HepG2 (cell line): ENCODE measurements at regions not wholly inside any gene's neighbourhood (a gene's known extent, or its start where the extent isn't known, plus 50 kb on each side); places are given as distances from the start of the nearest gene placed in this dataset.

Source experiments
- ATAC-seq: fragments of 200-7000 bp; cut with Tn5 transposase; 3 replicates; pipeline ENCODE4 v1.9.1; 2020; ENCODE audit warnings: mild to moderate bottlenecking, moderate library complexity
- BruUV-seq: library from RNA; stranded (reverse); fragments of 400-500 nt; replicated peaks from 2 replicates; lab custom pipeline; 2021; lab: Mats Ljungman, UMichigan
- CTCF ChIA-PET: fragments of 300-600 bp; formaldehyde crosslinking; extraction: SDS; loops from one replicate; lab custom pipeline; 2021; ENCODE audit warnings: low total read pairs, inconsistent platforms, low intra/inter-chr PET ratio; lab: Yijun Ruan, JAX
- POLR2A ChIA-PET: fragments of 350-600 bp; sonication (Branson Sonifier 250); formaldehyde crosslinking; loops from one replicate; lab custom pipeline; 2020; ENCODE audit warnings: antibody characterized with exemption, inconsistent platforms; lab: Yijun Ruan, JAX
- DNase-seq: peaks from one replicate; pipeline ENCODE4 v3.0.0-alpha.2; 2015; ENCODE audit warnings: low spot score
- FAIRE-seq: peaks from 3 replicates; lab custom pipeline; 2011; peaks lifted over from hg19 to GRCh38; lab: Jason Lieb, UNC
- H2AFZ ChIP-seq: one replicate; pipeline ENCODE4 v1.6.1; 2011; ENCODE audit warnings: low read length, inconsistent platforms
- H3K27ac ChIP-seq: fragments of 300-600 bp; 3 replicates; pipeline ENCODE4 v1.8.0; 2011; ENCODE audit warnings: mixed run types, mild to moderate bottlenecking, mixed read lengths, low read length, inconsistent platforms; ENCODE audit not compliant: insufficient read depth; ENCODE audit errors: extremely low read length
- H3K27me3 ChIP-seq, 2 experiments: fragments of 200-600 bp in 1 of 2; 2 replicates in 1 of 2; 3 replicates in 1 of 2; pipeline versions ENCODE4 v1.6.0 to v1.8.0; 2011; ENCODE audit warnings: low read length in 2 of 2, mild to moderate bottlenecking in 2 of 2, moderate library complexity in 2 of 2, inconsistent platforms in 1 of 2; ENCODE audit not compliant: insufficient read depth in 2 of 2, control insufficient read depth in 1 of 2
- H3K36me3 ChIP-seq, 2 experiments: fragments of 200-600 bp in 1 of 2; replicated peaks in 1 of 2; 2 replicates in 1 of 2; 3 replicates in 1 of 2; pipeline versions ENCODE4 v1.5.1 to v1.8.0; 2011; ENCODE audit warnings: low read length in 2 of 2, inconsistent platforms in 1 of 2; ENCODE audit not compliant: insufficient read depth in 2 of 2, control insufficient read depth in 1 of 2
- H3K4me1 ChIP-seq: 2 replicates; pipeline ENCODE4 v1.5.1; 2012; ENCODE audit warnings: low read length, inconsistent platforms; ENCODE audit not compliant: insufficient read depth
- H3K4me2 ChIP-seq: 2 replicates; pipeline ENCODE4 v1.6.0; 2011; ENCODE audit warnings: low read depth, low read length, inconsistent platforms
- H3K4me3 ChIP-seq, 3 experiments: fragments of 200-600 bp in 1 of 3; sonication (generic), shearing (Covaris generic) in 1 of 3; replicated peaks in 1 of 3; 2 replicates each; pipeline ENCODE4 v1.5.1; 2011 to 2016; ENCODE audit warnings: low read length in 3 of 3, inconsistent platforms in 2 of 3, low read depth in 2 of 3, mild to moderate bottlenecking in 2 of 3, control low read depth in 1 of 3, mixed read lengths in 1 of 3; ENCODE audit not compliant: insufficient read depth in 1 of 3
- H3K79me2 ChIP-seq: one replicate; pipeline ENCODE4 v1.6.1; 2011; ENCODE audit warnings: low read length, inconsistent platforms; ENCODE audit not compliant: insufficient read depth
- H3K9ac ChIP-seq: 2 replicates; pipeline ENCODE4 v1.6.0; 2011; ENCODE audit warnings: mild to moderate bottlenecking, low read depth, low read length, inconsistent platforms; ENCODE audit not compliant: insufficient read depth
- H3K9me3 ChIP-seq: 2 replicates; pipeline ENCODE4 v1.5.1; 2012; ENCODE audit warnings: mild to moderate bottlenecking, low read length
- H4K20me1 ChIP-seq: 2 replicates; pipeline ENCODE4 v1.6.0; 2011; ENCODE audit warnings: inconsistent platforms, mild to moderate bottlenecking, low read length, moderate library complexity; ENCODE audit not compliant: insufficient read depth
- AKAP8 ChIP-seq: sonication (generic); formaldehyde crosslinking; IDR thresholded peaks from 2 replicates; pipeline ENCODE4 v1.5.1; 2020; ENCODE audit warnings: mild to moderate bottlenecking, missing genetic modification reagents
- ATM ChIP-seq: fragments of 450-650 bp; IDR thresholded peaks from 2 replicates; pipeline ENCODE4 v1.7.1; 2017; ENCODE audit warnings: mild to moderate bottlenecking, borderline replicate concordance
- CHD2 ChIP-seq: IDR thresholded peaks from 2 replicates; pipeline ENCODE4 v1.6.1; 2011; ENCODE audit warnings: low read depth, low read length, improper control_type of control experiment
- GTF2F1 ChIP-seq: fragments of 150-350 bp; IDR thresholded peaks from 2 replicates; pipeline ENCODE4 v1.6.1; 2014; ENCODE audit warnings: low read length
- KLF11 ChIP-seq: IDR thresholded peaks from 2 replicates; pipeline ENCODE4 v1.6.1; 2016; ENCODE audit warnings: missing compliant biosample characterization
- PAWR ChIP-seq: sonication (generic); formaldehyde crosslinking; IDR thresholded peaks from 2 replicates; pipeline ENCODE4 v1.4.0; 2020; ENCODE audit warnings: missing genetic modification reagents, mild to moderate bottlenecking, borderline replicate concordance
- PAX8 ChIP-seq: sonication (generic); formaldehyde crosslinking; IDR thresholded peaks from 2 replicates; pipeline ENCODE4 v1.8.0; 2022; ENCODE audit warnings: mild to moderate bottlenecking, missing genetic modification reagents, borderline replicate concordance
- PHF5A ChIP-seq: IDR thresholded peaks from one replicate; pipeline ENCODE4 v1.6.1; 2018; ENCODE audit warnings: low read depth, missing genetic modification reagents; ENCODE audit not compliant: unreplicated experiment
- WGBS: methylation state at CpG from one replicate; pipeline ENCODE4 v1.1.6; 2017; ENCODE audit warnings: low lambda C conversion rate; 5-methylcytosine and 5-hydroxymethylcytosine counted together
- in situ Hi-C: cut with HindIII; loops from 2 replicates; pipeline ENCODE4 v1.10.0; 2017; ENCODE audit warnings: low pct_unique_long_range_greater_than_20kb; ENCODE audit not compliant: extremely low pct_ligation_motif_present
- intact Hi-C: fragments of 100-400 bp; cut with micrococcal nuclease; formaldehyde crosslinking; loops from one replicate; pipeline ENCODE4 v1.10.0; 2022; ENCODE audit not compliant: unreplicated experiment
- TF ChIP-seq, protein P1 (sequence below): sonication (generic); formaldehyde crosslinking; conservative IDR thresholded peaks from 2 replicates; pipeline ENCODE4 v1.8.0; 2022; ENCODE audit warnings: mild to moderate bottlenecking, moderate library complexity, missing genetic modification reagents
- TF ChIP-seq, protein P2 (sequence below): sonication (generic); formaldehyde crosslinking; IDR thresholded peaks from 2 replicates; pipeline ENCODE4 v1.8.1; 2023; ENCODE audit warnings: mild to moderate bottlenecking, missing genetic modification reagents, borderline replicate concordance
- TF ChIP-seq, protein P3 (sequence below): IDR thresholded peaks from 2 replicates; pipeline ENCODE4 v1.6.1; 2016; ENCODE audit warnings: low read depth, borderline replicate concordance
- TF ChIP-seq, protein P4 (sequence below): sonication (generic); formaldehyde crosslinking; IDR thresholded peaks from 2 replicates; pipeline ENCODE4 v1.8.0; 2022; ENCODE audit warnings: mild to moderate bottlenecking, missing genetic modification reagents, moderate library complexity
- TF ChIP-seq, protein P5 (sequence below): sonication (generic); formaldehyde crosslinking; IDR thresholded peaks from 2 replicates; pipeline ENCODE4 v1.8.0; 2022; ENCODE audit warnings: missing genetic modification reagents, low read depth, mild to moderate bottlenecking, borderline replicate concordance
- TF ChIP-seq, protein P6 (sequence below): IDR thresholded peaks from 2 replicates; pipeline ENCODE4 v1.6.1; 2018; ENCODE audit warnings: missing genetic modification reagents, mild to moderate bottlenecking, missing compliant biosample characterization
- TF ChIP-seq, protein P7 (sequence below): sonication (generic); formaldehyde crosslinking; IDR thresholded peaks from 2 replicates; pipeline ENCODE4 v1.5.0; 2020; ENCODE audit warnings: mild to moderate bottlenecking, missing genetic modification reagents

DNA sequence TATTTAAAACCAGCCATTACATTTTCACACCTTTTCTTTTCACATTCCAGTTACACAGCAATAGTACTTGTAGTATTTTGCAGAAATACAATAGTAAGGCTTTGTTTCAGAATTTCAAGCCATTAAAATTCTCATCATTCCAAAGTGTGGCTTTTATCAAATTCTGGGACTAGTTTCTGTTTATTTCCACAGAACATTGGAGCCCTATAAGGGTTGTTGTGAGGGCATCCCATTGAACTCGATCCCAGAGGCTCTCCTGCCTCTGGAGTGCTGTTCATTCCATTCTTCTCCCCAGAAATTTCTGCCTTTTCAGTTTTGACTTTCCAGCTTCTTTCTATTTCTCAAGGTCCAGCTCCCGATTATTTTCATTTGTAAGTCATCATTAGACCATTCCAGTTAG, 645.5 kb downstream of the ADGRL2 start (continued):
- TF ChIP-seq, protein P1, sequence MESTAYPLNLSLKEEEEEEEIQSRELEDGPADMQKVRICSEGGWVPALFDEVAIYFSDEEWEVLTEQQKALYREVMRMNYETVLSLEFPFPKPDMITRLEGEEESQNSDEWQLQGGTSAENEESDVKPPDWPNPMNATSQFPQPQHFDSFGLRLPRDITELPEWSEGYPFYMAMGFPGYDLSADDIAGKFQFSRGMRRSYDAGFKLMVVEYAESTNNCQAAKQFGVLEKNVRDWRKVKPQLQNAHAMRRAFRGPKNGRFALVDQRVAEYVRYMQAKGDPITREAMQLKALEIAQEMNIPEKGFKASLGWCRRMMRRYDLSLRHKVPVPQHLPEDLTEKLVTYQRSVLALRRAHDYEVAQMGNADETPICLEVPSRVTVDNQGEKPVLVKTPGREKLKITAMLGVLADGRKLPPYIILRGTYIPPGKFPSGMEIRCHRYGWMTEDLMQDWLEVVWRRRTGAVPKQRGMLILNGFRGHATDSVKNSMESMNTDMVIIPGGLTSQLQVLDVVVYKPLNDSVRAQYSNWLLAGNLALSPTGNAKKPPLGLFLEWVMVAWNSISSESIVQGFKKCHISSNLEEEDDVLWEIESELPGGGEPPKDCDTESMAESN (CRISPR knock-in tag): no peak
- TF ChIP-seq ATM (no peak), PAWR (no peak), KLF11 (CRISPR knock-in tag) (no peak), CHD2 (no peak), PHF5A (CRISPR knock-in tag) (no peak)
- TF ChIP-seq, protein P2, sequence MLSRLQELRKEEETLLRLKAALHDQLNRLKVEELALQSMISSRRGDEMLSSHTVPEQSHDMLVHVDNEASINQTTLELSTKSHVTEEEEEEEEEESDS: no peak
- TF ChIP-seq, protein P3, sequence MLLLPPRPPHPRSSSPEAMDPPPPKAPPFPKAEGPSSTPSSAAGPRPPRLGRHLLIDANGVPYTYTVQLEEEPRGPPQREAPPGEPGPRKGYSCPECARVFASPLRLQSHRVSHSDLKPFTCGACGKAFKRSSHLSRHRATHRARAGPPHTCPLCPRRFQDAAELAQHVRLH: no peak
- TF ChIP-seq, protein P4, sequence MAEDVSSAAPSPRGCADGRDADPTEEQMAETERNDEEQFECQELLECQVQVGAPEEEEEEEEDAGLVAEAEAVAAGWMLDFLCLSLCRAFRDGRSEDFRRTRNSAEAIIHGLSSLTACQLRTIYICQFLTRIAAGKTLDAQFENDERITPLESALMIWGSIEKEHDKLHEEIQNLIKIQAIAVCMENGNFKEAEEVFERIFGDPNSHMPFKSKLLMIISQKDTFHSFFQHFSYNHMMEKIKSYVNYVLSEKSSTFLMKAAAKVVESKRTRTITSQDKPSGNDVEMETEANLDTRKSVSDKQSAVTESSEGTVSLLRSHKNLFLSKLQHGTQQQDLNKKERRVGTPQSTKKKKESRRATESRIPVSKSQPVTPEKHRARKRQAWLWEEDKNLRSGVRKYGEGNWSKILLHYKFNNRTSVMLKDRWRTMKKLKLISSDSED (CRISPR knock-in tag): no peak
- TF ChIP-seq, protein P5, sequence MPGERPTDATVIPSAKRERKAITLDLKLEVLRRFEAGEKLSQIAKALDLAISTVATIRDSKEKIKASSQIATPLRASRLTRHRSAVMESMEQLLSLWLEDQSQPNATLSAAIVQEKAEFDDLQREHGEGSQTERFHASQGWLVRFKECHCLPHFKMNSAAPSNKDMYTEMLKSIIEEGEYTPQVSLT: no peak

DNA sequence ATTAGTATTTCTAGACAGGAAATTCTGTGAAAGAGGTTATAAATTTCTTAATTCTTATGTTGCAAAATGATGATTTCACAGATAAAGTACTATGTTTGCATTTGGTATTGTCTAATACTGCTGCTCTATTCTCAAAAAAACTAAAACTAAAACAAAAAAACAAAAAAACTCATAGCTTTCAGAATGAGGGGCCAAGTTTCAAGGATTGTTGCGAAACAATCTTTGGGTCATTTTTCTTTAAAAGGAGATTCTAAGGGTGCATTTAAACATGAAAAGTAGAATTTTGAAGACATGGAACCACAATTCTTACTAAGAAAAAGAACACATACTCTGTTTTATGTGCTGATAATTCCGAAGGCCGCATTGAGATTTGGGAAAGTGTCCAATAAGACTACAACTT, 645.1 kb downstream of the ADGRL2 start:
- H3K79me2 ChIP-seq: no peaks in the 10 kb centered on the region
- in situ Hi-C loops (no loop called here), intact Hi-C loops (no loop called here)
- TF ChIP-seq, protein P6, sequence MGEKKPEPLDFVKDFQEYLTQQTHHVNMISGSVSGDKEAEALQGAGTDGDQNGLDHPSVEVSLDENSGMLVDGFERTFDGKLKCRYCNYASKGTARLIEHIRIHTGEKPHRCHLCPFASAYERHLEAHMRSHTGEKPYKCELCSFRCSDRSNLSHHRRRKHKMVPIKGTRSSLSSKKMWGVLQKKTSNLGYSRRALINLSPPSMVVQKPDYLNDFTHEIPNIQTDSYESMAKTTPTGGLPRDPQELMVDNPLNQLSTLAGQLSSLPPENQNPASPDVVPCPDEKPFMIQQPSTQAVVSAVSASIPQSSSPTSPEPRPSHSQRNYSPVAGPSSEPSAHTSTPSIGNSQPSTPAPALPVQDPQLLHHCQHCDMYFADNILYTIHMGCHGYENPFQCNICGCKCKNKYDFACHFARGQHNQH (CRISPR knock-in tag): no peak
- TF ChIP-seq PAX8 (CRISPR knock-in tag) (no peak), GTF2F1 (no peak), AKAP8 (CRISPR knock-in tag) (no peak)
- TF ChIP-seq, protein P7, sequence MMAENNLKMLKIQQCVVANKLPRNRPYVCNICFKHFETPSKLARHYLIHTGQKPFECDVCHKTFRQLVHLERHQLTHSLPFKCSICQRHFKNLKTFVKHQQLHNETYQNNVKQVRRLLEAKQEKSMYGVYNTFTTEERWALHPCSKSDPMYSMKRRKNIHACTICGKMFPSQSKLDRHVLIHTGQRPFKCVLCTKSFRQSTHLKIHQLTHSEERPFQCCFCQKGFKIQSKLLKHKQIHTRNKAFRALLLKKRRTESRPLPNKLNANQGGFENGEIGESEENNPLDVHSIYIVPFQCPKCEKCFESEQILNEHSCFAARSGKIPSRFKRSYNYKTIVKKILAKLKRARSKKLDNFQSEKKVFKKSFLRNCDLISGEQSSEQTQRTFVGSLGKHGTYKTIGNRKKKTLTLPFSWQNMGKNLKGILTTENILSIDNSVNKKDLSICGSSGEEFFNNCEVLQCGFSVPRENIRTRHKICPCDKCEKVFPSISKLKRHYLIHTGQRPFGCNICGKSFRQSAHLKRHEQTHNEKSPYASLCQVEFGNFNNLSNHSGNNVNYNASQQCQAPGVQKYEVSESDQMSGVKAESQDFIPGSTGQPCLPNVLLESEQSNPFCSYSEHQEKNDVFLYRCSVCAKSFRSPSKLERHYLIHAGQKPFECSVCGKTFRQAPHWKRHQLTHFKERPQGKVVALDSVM (CRISPR knock-in tag): no peak
- no peak overlapping the region for H3K4me3 ChIP-seq
- FAIRE-seq (no peak), ATAC-seq (no peak), DNase-seq (no peak)
- peaks cover 61% of the 10 kb centered on the region for H3K9me3 ChIP-seq
- no peaks in the 10 kb centered on the region for H3K4me1 ChIP-seq
- H2AFZ ChIP-seq: no peak overlapping the region
- no peak overlapping the region for H3K9ac ChIP-seq
- H3K36me3 ChIP-seq: no peaks in the 10 kb centered on the region
- no peaks in the 10 kb centered on the region for H3K27me3 ChIP-seq
- POLR2A ChIA-PET: no interaction called here
- no TSS peak for BruUV-seq
- H3K27ac ChIP-seq: no peak overlapping the region
- no peak overlapping the region for H3K4me2 ChIP-seq
- H4K20me1 ChIP-seq: no peaks in the 10 kb centered on the region
- WGBS: 5% methylated on average over 3 of the region's 3 CpGs
- CTCF ChIA-PET: no interaction called here
